DOHH2 (cell line): ENCODE measurements at regions not wholly inside any gene's neighbourhood (a gene's known extent, or its start where the extent isn't known, plus 50 kb on each side); places are given as distances from the start of the nearest gene placed in this dataset.

Experiments used
- CTCF ChIP-seq: fragments of 200-600 bp; sonication (generic); IDR thresholded peaks from one replicate; pipeline ENCODE4 v1.5.1; 2014; ENCODE audit warnings: antibody characterized with exemption, mild to moderate bottlenecking, low read depth, low read length; ENCODE audit not compliant: poor library complexity, severe bottlenecking
- EZH2phosphoT487 ChIP-seq: fragments of 200-600 bp; sonication (generic); IDR thresholded peaks from 2 replicates; pipeline ENCODE4 v1.6.1; 2017; ENCODE audit warnings: borderline replicate concordance, mild to moderate bottlenecking, antibody characterized with exemption, low read length, moderate library complexity, mixed read lengths

DNA sequence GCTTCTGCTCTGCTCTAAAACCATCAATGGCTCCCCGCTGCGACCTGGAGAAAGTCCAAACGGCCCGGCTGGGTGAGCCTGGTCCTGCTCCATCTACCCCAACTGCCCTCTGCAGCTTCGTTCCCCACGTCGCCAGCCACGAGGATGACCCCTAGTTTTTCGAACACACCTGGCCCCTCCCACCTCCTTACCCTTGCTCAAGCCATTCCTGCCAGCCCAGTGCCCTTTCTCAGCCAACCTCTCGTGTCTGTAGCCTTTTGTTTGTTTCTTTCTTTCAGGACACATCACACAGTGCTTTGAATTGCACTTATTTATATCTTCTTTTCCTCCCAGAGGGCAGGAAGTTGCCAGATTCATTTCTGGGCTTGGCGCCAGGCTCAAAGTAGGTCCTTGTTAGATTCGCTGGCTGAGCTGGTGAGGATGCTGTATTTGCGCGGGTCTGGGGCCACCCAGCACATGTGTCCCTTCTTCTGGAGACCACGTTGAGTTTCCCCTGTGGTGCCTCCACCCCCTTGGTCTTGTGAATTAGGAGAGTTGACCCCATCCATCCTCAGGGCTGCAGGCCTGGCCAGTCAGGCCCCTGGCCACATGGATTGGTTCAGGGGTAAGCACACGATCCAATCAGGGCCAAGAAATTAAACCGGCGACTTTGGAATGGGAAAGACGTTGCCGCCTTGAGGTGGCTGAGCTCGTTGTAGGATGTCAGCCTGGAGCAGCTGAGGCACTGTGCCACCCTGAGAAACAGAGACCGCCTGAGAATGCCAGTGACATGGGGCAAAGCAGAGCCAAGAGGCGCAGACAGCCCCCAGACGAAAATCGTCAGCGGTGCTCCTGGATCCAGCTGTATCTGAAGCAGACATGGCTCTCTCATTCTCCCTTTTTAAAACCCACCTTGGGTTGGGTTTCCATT lies 156.0 kb downstream of the CEBPB start:
- TF ChIP-seq CTCF (no peak), EZH2phosphoT487 (no peak)
